Calu3 (cell line): ENCODE measurements at regions not wholly inside any gene's neighbourhood (a gene's known extent, or its start where the extent isn't known, plus 50 kb on each side); places are given as distances from the start of the nearest gene placed in this dataset.

Experiments used
- BruUV-seq: library from RNA; stranded (reverse); fragments of 400-500 nt; replicated peaks from 2 replicates; lab custom pipeline; 2021; lab: Mats Ljungman, UMichigan
- CTCF ChIA-PET: fragments of 300-600 bp; sonication (Branson Sonifier 250); formaldehyde crosslinking; loops from one replicate; lab custom pipeline; 2022; ENCODE audit warnings: antibody characterized with exemption; lab: Charles Lee
- DNase-seq: peaks from one replicate; pipeline ENCODE4 v3.0.0; 2022
- H3K27ac Mint-ChIP-seq: one replicate; pipeline ENCODE4 v1.8.0; 2022; ENCODE audit warnings: mixed read lengths; ENCODE audit not compliant: unreplicated experiment
- H3K27me3 Mint-ChIP-seq: one replicate; pipeline ENCODE4 v1.8.0; 2022; ENCODE audit warnings: mixed read lengths; ENCODE audit not compliant: unreplicated experiment
- H3K36me3 Mint-ChIP-seq: one replicate; pipeline ENCODE4 v1.8.0; 2022; ENCODE audit warnings: mild to moderate bottlenecking, moderate library complexity, mixed read lengths; ENCODE audit not compliant: insufficient read depth, unreplicated experiment
- H3K4me1 Mint-ChIP-seq: one replicate; pipeline ENCODE4 v1.8.0; 2022; ENCODE audit warnings: mild to moderate bottlenecking, low read depth, mixed read lengths; ENCODE audit not compliant: unreplicated experiment
- H3K4me3 Mint-ChIP-seq: one replicate; pipeline ENCODE4 v1.8.0; 2022; ENCODE audit warnings: mild to moderate bottlenecking, low read depth, moderate library complexity, mixed read lengths; ENCODE audit not compliant: unreplicated experiment
- H3K9me3 Mint-ChIP-seq: one replicate; pipeline ENCODE4 v1.8.0; 2022; ENCODE audit warnings: low read depth, mixed read lengths; ENCODE audit not compliant: unreplicated experiment
- CTCF ChIP-seq: fragments of 200-600 bp; IDR thresholded peaks from one replicate; pipeline ENCODE4 v1.8.0; 2022; ENCODE audit warnings: antibody characterized with exemption; ENCODE audit not compliant: unreplicated experiment
- intact Hi-C: fragments of 100-400 bp; cut with micrococcal nuclease; formaldehyde crosslinking; loops from one replicate; pipeline ENCODE4 v1.10.0; 2022; ENCODE audit not compliant: unreplicated experiment

- intact Hi-C loops = no loop called here
- Mint-ChIP-seq H3K36me3 (no peaks in the 10 kb centered on the region), H3K9me3 (no peaks in the 10 kb centered on the region), H3K4me1 (no peaks in the 10 kb centered on the region), H3K4me3 (no peak overlapping the region), H3K27ac (no peak overlapping the region), H3K27me3 (peaks cover 57% of the 10 kb centered on the region)
- CTCF ChIA-PET = no interaction called here
- BruUV-seq = no TSS peak
- no peak for TF ChIP-seq CTCF
- no peak for DNase-seq
Observed at GRCh38 chr1:208418667-208419066, 174.5 kb upstream of the PLXNA2 start.

GRCh38 chr1:208419746-208420420, 175.7 kb upstream of the PLXNA2 start:
- peaks cover 45% of the 10 kb centered on the region for H3K27me3 Mint-ChIP-seq
- no peak for DNase-seq
- TF ChIP-seq CTCF = no peak
- no TSS peak for BruUV-seq
- no peaks in the 10 kb centered on the region for H3K4me1 Mint-ChIP-seq
- no peak overlapping the region for H3K4me3 Mint-ChIP-seq
- H3K27ac Mint-ChIP-seq = no peak overlapping the region
- CTCF ChIA-PET = no interaction called here
- H3K36me3 Mint-ChIP-seq = no peaks in the 10 kb centered on the region
- no peaks in the 10 kb centered on the region for H3K9me3 Mint-ChIP-seq
- intact Hi-C loops = no loop called here

GRCh38 chr1:208420696-208421095, 176.5 kb upstream of the PLXNA2 start:
- no peaks in the 10 kb centered on the region for H3K36me3 Mint-ChIP-seq
- no peak for DNase-seq
- CTCF ChIA-PET = no interaction called here
- no peaks in the 10 kb centered on the region for H3K9me3 Mint-ChIP-seq
- intact Hi-C loops = no loop called here
- H3K27me3 Mint-ChIP-seq = peaks cover 36% of the 10 kb centered on the region
- H3K27ac Mint-ChIP-seq = no peak overlapping the region
- no peaks in the 10 kb centered on the region for H3K4me1 Mint-ChIP-seq
- H3K4me3 Mint-ChIP-seq = no peak overlapping the region
- no peak for TF ChIP-seq CTCF
- BruUV-seq = no TSS peak

GRCh38 chr1:208421486-208421885, 177.3 kb upstream of the PLXNA2 start:
- Mint-ChIP-seq H3K27ac (no peak overlapping the region), H3K9me3 (no peaks in the 10 kb centered on the region), H3K4me3 (no peak overlapping the region), H3K27me3 (peaks cover 28% of the 10 kb centered on the region), H3K36me3 (no peaks in the 10 kb centered on the region), H3K4me1 (no peaks in the 10 kb centered on the region)
- intact Hi-C loops = no loop called here
- no TSS peak for BruUV-seq
- DNase-seq = no peak
- no peak for TF ChIP-seq CTCF
- CTCF ChIA-PET = no interaction called here
